Gastroesophageal sphincter (tissue), 4 donors: ENCODE measurements at regions not wholly inside any gene's neighbourhood (a gene's known extent, or its start where the extent isn't known, plus 50 kb on each side); places are given as distances from the start of the nearest gene placed in this dataset.

Source experiments
- ATAC-seq: fragments of 150-250 bp; one replicate; pipeline ENCODE4 v1.9.1; 2016; ENCODE audit warnings: mild to moderate bottlenecking, moderate library complexity
- H3K27ac ChIP-seq, 4 donors: fragments of 200-600 bp; sonication (generic) in 3 of 4; 1 replicate in 3 of 4; 2 replicates in 1 of 4; pipeline ENCODE4 v1.5.1; 2016 to 2019
- H3K27me3 ChIP-seq: fragments of 200-600 bp; sonication (generic); one replicate; pipeline ENCODE4 v1.5.1; 2019
- H3K36me3 ChIP-seq, 2 donors: fragments of 200-600 bp; sonication (generic); one replicate each; pipeline ENCODE4 v1.5.1; 2019; ENCODE audit warnings: control low read depth in 1 of 2
- H3K4me1 ChIP-seq, 3 donors: fragments of 200-600 bp; sonication (generic); 1 replicate in 2 of 3; 2 replicates in 1 of 3; pipeline ENCODE4 v1.5.1; 2016 to 2019; ENCODE audit warnings: control low read depth in 2 of 3
- H3K4me3 ChIP-seq, 2 donors: fragments of 200-600 bp; sonication (generic); one replicate each; pipeline ENCODE4 v1.5.1; 2019; ENCODE audit warnings: mild to moderate bottlenecking in 1 of 2, moderate library complexity in 1 of 2
- H3K9me3 ChIP-seq, 3 donors: fragments of 200-600 bp; sonication (generic); one replicate each; pipeline ENCODE4 v1.5.1; 2017 to 2019; ENCODE audit warnings: control low read depth in 2 of 3
- EP300 ChIP-seq: sonication (generic); formaldehyde crosslinking; IDR thresholded peaks from one replicate; pipeline ENCODE4 v1.6.1; 2017; ENCODE audit warnings: antibody characterized with exemption, mild to moderate bottlenecking
- POLR2A ChIP-seq, 2 donors: fragments of 450-650 bp; IDR thresholded peaks; one replicate each; pipeline ENCODE4 v1.6.1; 2017; ENCODE audit warnings: antibody characterized with exemption in 2 of 2, mild to moderate bottlenecking in 2 of 2, moderate library complexity in 1 of 2
- POLR2AphosphoS5 ChIP-seq: sonication (generic); formaldehyde crosslinking; IDR thresholded peaks from one replicate; pipeline ENCODE4 v1.6.1; 2017; ENCODE audit warnings: antibody characterized with exemption
- WGBS, 2 donors: methylation state at CpG; one replicate each; pipeline ENCODE4 v1.1.5; 2018; ENCODE audit warnings: low coverage in 1 of 2; 5-methylcytosine and 5-hydroxymethylcytosine counted together
- TF ChIP-seq, protein P1 (sequence below), 4 experiments: fragments of 200-600 bp in 2 of 4; fragments of 450-650 bp in 2 of 4; sonication (generic) in 1 of 4; IDR thresholded peaks; one replicate each; pipeline ENCODE4 v1.5.1; 2017 to 2019; ENCODE audit warnings: antibody characterized with exemption in 4 of 4, mild to moderate bottlenecking in 2 of 4, moderate library complexity in 2 of 4

DNA sequence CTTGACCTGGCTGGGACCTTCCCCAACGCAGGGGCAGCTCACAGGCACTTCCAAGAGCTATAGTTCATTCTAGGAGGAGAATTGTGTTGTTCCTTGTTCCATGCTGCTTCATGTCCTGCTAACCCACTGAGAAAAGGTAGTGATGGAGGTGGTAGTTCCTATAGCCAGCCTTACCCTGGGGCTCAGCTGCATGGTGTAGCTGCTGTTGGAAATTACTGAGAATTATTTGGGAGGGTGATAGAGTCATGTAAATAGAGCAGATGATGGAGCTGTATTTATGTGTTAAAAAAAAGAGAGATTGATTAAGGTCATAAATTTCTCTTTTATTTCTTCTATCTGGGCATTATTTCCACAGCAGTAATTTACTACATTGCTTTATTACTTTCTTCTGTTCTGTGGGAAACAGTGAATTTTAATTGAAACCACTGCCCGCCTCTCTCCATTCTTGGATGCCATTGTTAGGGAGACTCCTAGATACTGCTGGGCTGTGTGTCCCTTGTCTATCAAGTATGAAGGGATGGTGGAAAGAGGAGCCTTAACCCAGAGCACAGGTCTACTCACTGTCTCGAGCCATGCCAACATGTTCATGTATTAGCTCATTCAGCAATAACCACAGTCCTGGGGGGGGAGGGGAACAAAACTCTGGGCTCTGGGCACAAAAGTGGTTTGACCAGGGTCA lies 309.2 kb downstream of the FAT3 start:
- Histone ChIP-seq H3K9me3 (no peaks in the 10 kb centered on the region), H3K36me3 (no peaks in the 10 kb centered on the region), H3K27me3 (no peaks in the 10 kb centered on the region), H3K4me1 (no peaks in the 10 kb centered on the region), H3K4me3 (no peak overlapping the region), H3K27ac (no peak overlapping the region)
- WGBS, 2 donors = 87 to 94% methylated on average over 2 to 3 of the region's 3 CpGs
- TF ChIP-seq, protein P1, sequence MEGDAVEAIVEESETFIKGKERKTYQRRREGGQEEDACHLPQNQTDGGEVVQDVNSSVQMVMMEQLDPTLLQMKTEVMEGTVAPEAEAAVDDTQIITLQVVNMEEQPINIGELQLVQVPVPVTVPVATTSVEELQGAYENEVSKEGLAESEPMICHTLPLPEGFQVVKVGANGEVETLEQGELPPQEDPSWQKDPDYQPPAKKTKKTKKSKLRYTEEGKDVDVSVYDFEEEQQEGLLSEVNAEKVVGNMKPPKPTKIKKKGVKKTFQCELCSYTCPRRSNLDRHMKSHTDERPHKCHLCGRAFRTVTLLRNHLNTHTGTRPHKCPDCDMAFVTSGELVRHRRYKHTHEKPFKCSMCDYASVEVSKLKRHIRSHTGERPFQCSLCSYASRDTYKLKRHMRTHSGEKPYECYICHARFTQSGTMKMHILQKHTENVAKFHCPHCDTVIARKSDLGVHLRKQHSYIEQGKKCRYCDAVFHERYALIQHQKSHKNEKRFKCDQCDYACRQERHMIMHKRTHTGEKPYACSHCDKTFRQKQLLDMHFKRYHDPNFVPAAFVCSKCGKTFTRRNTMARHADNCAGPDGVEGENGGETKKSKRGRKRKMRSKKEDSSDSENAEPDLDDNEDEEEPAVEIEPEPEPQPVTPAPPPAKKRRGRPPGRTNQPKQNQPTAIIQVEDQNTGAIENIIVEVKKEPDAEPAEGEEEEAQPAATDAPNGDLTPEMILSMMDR (IDR thresholded peaks at IDR 0.05) = no peak
- TF ChIP-seq POLR2A (IDR thresholded peaks at IDR 0.05) (no peak), POLR2AphosphoS5 (no peak), EP300 (no peak)
- no peak for ATAC-seq

GRCh38 chr11:92536883-92537282 lies 312.3 kb downstream of the FAT3 start:
- H3K4me3 ChIP-seq = no peak overlapping the region
- TF ChIP-seq, protein P1 (IDR thresholded peaks at IDR 0.05) = no peak
- TF ChIP-seq EP300 (no peak), POLR2A (IDR thresholded peaks at IDR 0.05) (no peak), POLR2AphosphoS5 (no peak)
- no peaks in the 10 kb centered on the region for H3K36me3 ChIP-seq
- WGBS, 2 donors = 63 to 94% methylated on average over 2 to 4 of the region's 4 CpGs
- no peak overlapping the region for H3K27ac ChIP-seq
- H3K9me3 ChIP-seq = no peaks in the 10 kb centered on the region
- no peaks in the 10 kb centered on the region for H3K27me3 ChIP-seq
- H3K4me1 ChIP-seq = no peaks in the 10 kb centered on the region
- no peak for ATAC-seq

DNA sequence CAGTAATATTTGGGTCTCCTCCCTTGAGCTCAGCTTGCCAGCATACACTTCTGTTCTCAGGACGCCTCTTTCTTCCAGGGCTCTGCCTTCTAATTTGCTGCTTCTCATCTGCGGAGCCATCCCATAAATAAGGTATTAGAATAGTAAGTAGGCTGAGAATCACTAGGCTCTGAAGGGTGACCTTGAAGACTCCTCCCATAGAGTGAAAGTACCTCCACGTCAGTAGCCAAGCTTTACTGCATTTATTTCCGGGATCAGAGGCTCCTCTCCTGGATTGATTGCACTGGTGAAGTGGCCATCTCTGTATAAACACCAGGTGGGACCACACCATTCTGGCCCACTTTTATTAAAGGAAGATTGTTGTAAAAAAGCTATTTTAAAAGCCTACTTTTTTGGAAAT lies 315.5 kb downstream of the FAT3 start:
- TF ChIP-seq EP300 (no peak), POLR2AphosphoS5 (no peak)
- WGBS, 2 donors = 80 to 83% methylated on average over 1 to 3 of the region's 4 CpGs
- H3K27ac ChIP-seq = no peak overlapping the region
- no peak overlapping the region for H3K4me3 ChIP-seq
- H3K9me3 ChIP-seq = no peaks in the 10 kb centered on the region
- H3K36me3 ChIP-seq = no peaks in the 10 kb centered on the region
- ATAC-seq = no peak
- H3K4me1 ChIP-seq = no peaks in the 10 kb centered on the region
- H3K27me3 ChIP-seq = no peaks in the 10 kb centered on the region

- H3K27ac ChIP-seq = no peak overlapping the region
- WGBS, 2 donors = 59 to 86% methylated on average over 6 of the region's 6 CpGs
- no peak overlapping the region for H3K4me3 ChIP-seq
- ATAC-seq = no peak
- H3K27me3 ChIP-seq = no peaks in the 10 kb centered on the region
- TF ChIP-seq POLR2AphosphoS5 (no peak), POLR2A (IDR thresholded peaks at IDR 0.05) (no peak), EP300 (no peak)
- TF ChIP-seq, protein P1 (IDR thresholded peaks at IDR 0.05) = no peak
- H3K9me3 ChIP-seq = no peaks in the 10 kb centered on the region
- no peaks in the 10 kb centered on the region for H3K4me1 ChIP-seq
- no peaks in the 10 kb centered on the region for H3K36me3 ChIP-seq
Measured at GRCh38 chr11:92545906-92546471, 321.4 kb downstream of the FAT3 start.

DNA sequence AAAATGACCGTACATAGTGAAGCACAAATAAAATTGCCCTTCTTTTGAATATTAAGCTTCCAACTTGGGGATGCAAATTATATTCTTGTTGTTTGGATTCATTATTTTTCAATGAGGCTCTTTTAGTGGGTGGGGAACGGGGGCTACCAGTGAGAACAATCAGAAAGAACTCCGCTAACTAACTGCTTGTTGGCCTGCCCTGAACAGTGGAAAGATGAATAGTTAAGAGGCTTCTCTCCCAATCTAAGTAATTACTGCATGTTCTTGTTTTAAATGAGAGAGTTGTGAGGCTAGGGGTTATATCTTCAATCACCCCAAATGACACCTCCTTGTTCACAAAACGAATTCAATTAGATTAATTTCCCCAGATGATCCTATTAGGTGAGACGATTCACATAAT lies 322.0 kb downstream of the FAT3 start:
- TF ChIP-seq, protein P1 (IDR thresholded peaks at IDR 0.05) = no peak
- Histone ChIP-seq H3K9me3 (no peaks in the 10 kb centered on the region), H3K36me3 (no peaks in the 10 kb centered on the region), H3K4me3 (no peak overlapping the region), H3K27me3 (no peaks in the 10 kb centered on the region), H3K27ac (no peak overlapping the region), H3K4me1 (no peaks in the 10 kb centered on the region)
- ATAC-seq = no peak
- WGBS, 2 donors = 86 to 95% methylated on average over 5 of the region's 5 CpGs
